ENCODE measurements at regions not wholly inside any gene's neighbourhood (a gene's known extent, or its start where the extent isn't known, plus 50 kb on each side); places are given as distances from the start of the nearest gene placed in this dataset.

DNA sequence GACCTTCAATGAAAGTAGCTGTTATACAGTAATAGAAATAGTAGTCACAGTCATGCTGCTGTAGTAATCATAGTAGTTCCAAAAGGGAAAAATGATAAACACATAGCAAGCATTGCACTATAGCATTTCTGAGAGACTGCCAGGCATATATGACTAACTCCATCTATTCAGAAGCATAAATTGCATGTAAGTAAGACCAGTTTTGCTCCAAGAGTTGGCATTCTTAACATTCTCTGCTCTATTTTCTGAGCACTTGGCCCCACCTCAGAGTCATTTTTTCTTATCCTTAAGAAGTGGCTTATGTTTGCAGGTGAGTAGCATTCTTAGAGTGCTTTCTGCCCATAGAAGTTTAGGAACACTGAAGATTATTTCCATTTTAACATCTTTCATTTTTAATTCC is 490.3 kb upstream of the TECRL start:
- TF ChIP-seq, protein P1, sequence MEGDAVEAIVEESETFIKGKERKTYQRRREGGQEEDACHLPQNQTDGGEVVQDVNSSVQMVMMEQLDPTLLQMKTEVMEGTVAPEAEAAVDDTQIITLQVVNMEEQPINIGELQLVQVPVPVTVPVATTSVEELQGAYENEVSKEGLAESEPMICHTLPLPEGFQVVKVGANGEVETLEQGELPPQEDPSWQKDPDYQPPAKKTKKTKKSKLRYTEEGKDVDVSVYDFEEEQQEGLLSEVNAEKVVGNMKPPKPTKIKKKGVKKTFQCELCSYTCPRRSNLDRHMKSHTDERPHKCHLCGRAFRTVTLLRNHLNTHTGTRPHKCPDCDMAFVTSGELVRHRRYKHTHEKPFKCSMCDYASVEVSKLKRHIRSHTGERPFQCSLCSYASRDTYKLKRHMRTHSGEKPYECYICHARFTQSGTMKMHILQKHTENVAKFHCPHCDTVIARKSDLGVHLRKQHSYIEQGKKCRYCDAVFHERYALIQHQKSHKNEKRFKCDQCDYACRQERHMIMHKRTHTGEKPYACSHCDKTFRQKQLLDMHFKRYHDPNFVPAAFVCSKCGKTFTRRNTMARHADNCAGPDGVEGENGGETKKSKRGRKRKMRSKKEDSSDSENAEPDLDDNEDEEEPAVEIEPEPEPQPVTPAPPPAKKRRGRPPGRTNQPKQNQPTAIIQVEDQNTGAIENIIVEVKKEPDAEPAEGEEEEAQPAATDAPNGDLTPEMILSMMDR (conservative IDR thresholded peaks at IDR 0.05; ENCODE audit: low read depth, low read length): no peak
- no peak for TF ChIP-seq EZH2phosphoT487 (IDR thresholded peaks at IDR 0.05; ENCODE audit: borderline replicate concordance, low read length)
